HG02970 (cell line): ENCODE measurements at regions not wholly inside any gene's neighbourhood (a gene's known extent, or its start where the extent isn't known, plus 50 kb on each side); places are given as distances from the start of the nearest gene placed in this dataset.

Source experiments
- ATAC-seq: cut with Tn5 transposase; IDR thresholded peaks from one replicate; pipeline ENCODE4 v1.9.1; 2021; ENCODE audit warnings: mild to moderate bottlenecking, moderate library complexity, moderate number of reproducible peaks; ENCODE audit not compliant: unreplicated experiment, low FRiP score

DNA sequence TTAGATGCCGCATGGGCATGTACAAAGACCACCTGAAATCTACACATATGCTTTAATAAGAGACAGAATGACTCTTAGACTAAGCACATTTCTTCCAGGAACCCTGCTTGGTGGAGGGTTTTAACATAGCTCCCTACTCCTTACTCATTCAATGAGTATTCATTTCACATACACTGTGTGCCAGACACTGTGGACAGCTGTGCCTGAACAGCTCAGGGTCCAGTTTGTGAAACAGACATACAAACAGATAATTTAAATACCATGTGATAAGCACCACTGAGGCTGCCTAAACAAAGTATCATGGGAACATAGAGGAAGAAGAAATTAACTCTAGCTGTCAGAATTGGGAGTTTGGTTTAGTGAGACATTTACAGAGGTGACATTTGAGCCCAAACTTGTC lies 65.2 kb upstream of the ITPRID1 start:
- no peak for ATAC-seq

DNA sequence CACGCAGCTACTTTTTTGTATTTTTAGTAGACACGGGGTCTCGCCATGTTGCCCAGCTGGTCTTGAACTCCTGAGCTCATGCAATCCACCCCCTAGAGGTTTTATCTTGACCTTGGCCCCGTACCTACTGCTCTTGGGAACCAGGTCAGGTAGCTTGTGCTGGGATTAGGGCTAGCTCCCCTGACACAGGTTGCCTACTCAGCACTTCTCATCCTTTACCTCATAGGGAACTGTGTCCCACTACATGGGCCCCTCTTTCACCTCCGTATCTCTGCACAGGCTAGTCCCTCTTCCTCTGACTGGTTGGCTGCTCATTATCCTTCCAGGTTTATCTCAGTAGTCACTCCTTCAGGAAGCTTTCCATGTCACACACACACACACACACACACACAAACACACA lies 58.0 kb upstream of the ITPRID1 start:
- no peak for ATAC-seq

DNA sequence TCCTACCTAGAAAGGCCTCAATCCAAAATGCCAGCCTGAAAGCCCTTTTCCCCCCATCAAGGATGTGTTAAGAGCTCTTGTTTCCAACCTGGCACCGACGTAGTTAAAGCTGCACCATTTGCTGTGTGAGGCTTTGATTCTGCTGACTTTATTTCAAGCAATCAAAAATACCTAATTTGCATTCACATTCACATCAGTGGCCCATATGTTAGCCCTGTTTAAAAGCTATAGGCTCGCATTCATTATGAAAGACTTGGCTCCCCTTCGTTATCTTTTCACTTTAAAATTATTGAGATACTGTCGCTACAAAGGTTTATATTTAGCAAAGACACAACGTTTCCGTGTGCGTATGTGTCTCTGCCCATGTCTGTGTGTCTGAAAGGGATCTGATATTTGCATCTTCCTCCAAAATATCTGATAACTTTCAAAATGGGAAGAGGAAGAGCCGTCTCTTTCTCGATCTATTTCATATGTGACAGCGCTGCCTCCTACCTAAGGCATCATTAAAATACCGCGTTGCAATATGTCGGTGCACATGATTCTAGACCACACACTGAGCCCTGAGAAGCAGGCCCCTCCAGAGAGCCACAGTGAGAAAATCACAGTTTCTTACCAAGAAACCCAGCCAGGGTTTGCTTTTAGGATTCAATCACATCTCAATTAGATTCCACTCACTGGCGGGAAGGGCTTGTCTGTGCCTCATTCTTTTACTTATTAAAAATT lies 57.1 kb upstream of the ITPRID1 start:
- ATAC-seq: no peak

DNA sequence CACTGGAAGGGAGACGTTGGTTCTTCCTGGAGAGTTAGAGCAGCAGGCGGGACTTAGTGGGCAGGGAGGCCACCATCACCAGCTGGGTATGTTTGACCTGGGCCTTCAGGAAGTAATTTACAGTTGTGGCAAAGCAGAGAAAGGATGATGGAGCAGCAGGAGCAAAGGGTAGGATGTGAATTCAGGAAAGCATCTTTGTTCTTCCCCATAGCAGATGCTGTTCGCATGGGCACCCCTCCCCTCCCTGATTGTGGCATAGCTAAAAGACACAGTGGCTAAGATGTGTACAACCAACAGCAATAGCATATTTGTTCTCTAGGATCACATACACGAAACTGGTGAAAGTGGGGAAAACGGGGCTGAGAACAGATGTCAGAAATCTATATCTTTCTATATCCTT lies 56.3 kb upstream of the ITPRID1 start:
- no peak for ATAC-seq

DNA sequence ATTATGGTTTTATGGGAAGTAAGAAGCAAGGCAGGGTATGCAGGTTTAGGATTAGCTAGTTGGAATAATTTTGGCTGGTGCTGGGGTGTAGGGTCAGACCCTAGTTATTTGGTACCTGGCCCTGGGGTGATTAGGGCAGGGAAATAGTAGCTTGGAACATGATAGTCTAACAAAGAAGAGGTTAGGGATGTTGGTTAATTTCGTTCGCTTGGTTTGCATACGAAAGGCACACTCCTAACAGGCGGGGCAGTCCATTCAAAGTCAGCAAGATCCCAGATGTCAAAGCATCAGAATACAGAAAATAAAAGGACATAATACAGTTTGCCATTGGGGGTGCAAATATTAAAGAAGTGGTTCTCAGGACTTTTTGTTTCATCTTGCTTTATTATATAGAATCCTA lies 55.7 kb upstream of the ITPRID1 start:
- ATAC-seq: no peak

DNA sequence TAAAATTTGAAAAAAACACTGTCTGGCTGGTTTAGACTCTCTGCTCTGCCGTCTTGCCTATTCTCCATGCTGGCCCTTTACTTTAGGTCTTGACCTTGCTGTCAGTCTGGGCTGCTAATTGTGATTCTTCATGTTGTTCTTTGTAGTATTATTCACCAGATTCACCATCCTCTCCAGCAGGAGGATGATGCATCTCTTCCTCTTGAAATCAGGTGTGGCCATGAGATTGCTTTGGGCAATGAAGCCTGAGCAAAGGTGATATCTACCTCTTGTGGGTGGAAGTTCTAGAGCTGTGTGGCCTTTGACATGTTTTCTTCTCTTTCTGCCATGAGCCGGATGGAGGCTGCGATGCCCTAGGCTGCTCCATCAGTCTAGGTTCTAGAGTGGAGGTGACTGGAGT lies 51.3 kb upstream of the ITPRID1 start:
- no peak for ATAC-seq
